Transverse colon (tissue), 4 donors: ENCODE measurements at regions not wholly inside any gene's neighbourhood (a gene's known extent, or its start where the extent isn't known, plus 50 kb on each side); places are given as distances from the start of the nearest gene placed in this dataset.

Experiments used
- DNase-seq: peaks from one replicate; pipeline ENCODE4 v3.0.0-alpha.2; 2019
- H3K27ac ChIP-seq, 4 donors: fragments of 200-600 bp; sonication (generic); 2 replicates each; pipeline ENCODE4 v1.5.1; 2016 to 2018; ENCODE audit warnings: inconsistent platforms in 4 of 4
- H3K27me3 ChIP-seq: fragments of 200-600 bp; sonication (generic); 2 replicates; pipeline ENCODE4 v1.5.1; 2017; ENCODE audit warnings: inconsistent platforms
- H3K36me3 ChIP-seq, 4 donors: fragments of 200-600 bp; sonication (generic); 2 replicates each; pipeline ENCODE4 v1.5.1; 2017 to 2019; ENCODE audit warnings: inconsistent platforms in 4 of 4
- H3K4me1 ChIP-seq, 4 donors: fragments of 200-600 bp; sonication (generic); 2 replicates each; pipeline ENCODE4 v1.5.1; 2017 to 2020; ENCODE audit warnings: inconsistent platforms in 4 of 4
- H3K4me3 ChIP-seq, 4 donors: fragments of 200-600 bp; sonication (generic); 1 replicate in 1 of 4; 2 replicates in 3 of 4; pipeline versions ENCODE4 v1.5.1 to v1.6.1; 2017 to 2019; ENCODE audit warnings: inconsistent platforms in 4 of 4
- H3K9me3 ChIP-seq, 2 donors: fragments of 200-600 bp; sonication (generic); 2 replicates each; pipeline ENCODE4 v1.5.1; 2017 to 2019; ENCODE audit warnings: inconsistent platforms in 2 of 2
- CTCF ChIP-seq, 5 experiments: fragments of 200-600 bp in 3 of 5; fragments of 450-650 bp in 2 of 5; sonication (generic) in 3 of 5; IDR thresholded peaks; 1 replicate in 2 of 5; 2 replicates in 3 of 5; pipeline ENCODE4 v1.5.1; 2016 to 2017; ENCODE audit warnings: antibody characterized with exemption in 5 of 5, inconsistent platforms in 3 of 5, mild to moderate bottlenecking in 2 of 5, moderate library complexity in 1 of 5
- EP300 ChIP-seq: sonication (generic); formaldehyde crosslinking; IDR thresholded peaks from one replicate; pipeline ENCODE4 v1.6.1; 2017; ENCODE audit warnings: antibody characterized with exemption, low read depth
- POLR2A ChIP-seq: fragments of 450-650 bp; IDR thresholded peaks from one replicate; pipeline ENCODE4 v1.6.1; 2016; ENCODE audit warnings: antibody characterized with exemption, mild to moderate bottlenecking, moderate library complexity
- POLR2AphosphoS5 ChIP-seq, 3 donors: sonication (generic); formaldehyde crosslinking; IDR thresholded peaks; one replicate each; pipeline ENCODE4 v1.6.1; 2016; ENCODE audit warnings: antibody characterized with exemption in 3 of 3
- WGBS, 2 donors: methylation state at CpG; one replicate each; pipeline ENCODE4 v1.1.5; 2018; ENCODE audit warnings: low coverage in 1 of 2; 5-methylcytosine and 5-hydroxymethylcytosine counted together
- in situ Hi-C, 4 donors: fragments of 200-750 bp; cut with MboI; loops; one replicate each; pipeline versions ENCODE4 v1.15.0 to v1.15.1; 2017; ENCODE audit warnings: low sequenced_read_pairs in 3 of 4, low pct_ligation_motif_present in 1 of 4, low pct_unique_long_range_greater_than_20kb in 1 of 4
- intact Hi-C: fragments of 100-400 bp; cut with DNase I; formaldehyde crosslinking; loops from one replicate; pipeline ENCODE4 v1.15.1; 2023; ENCODE audit warnings: low total_unique reads

GRCh38 chr4:152047451-152047850 lies 286.6 kb upstream of the GATB start:
- H3K4me1 ChIP-seq: peaks cover 9 to 10% (median 9%) of the 10 kb centered on the region in 4 donors
- no peaks in the 10 kb centered on the region for H3K36me3 ChIP-seq
- peaks cover 26% of the 10 kb centered on the region for H3K27me3 ChIP-seq
- no peak overlapping the region for H3K4me3 ChIP-seq
- intact Hi-C loops: no loop called here
- WGBS, 2 donors: 85 to 93% methylated on average over 2 of the region's 2 CpGs
- peaks cover 0 to 3% of the 10 kb centered on the region in 2 donors for H3K9me3 ChIP-seq
- TF ChIP-seq EP300 (no peak), CTCF (IDR thresholded peaks at IDR 0.05) (no peak), POLR2A (no peak), POLR2AphosphoS5 (IDR thresholded peaks at IDR 0.05) (no peak)
- in situ Hi-C loops: no loop called here
- DNase-seq: no peak
- no peak overlapping the region for H3K27ac ChIP-seq

- Histone ChIP-seq H3K4me1 (peaks cover 9 to 10% (median 9%) of the 10 kb centered on the region in 4 donors), H3K27me3 (peaks cover 26% of the 10 kb centered on the region), H3K4me3 (peak overlapping the region in 2 of 4 donors; percentile 11 to 27), H3K9me3 (peaks cover 0 to 3% of the 10 kb centered on the region in 2 donors), H3K36me3 (no peaks in the 10 kb centered on the region), H3K27ac (no peak overlapping the region)
- peak; percentile 45 for DNase-seq
- 10% methylated on average over 30 of the region's 35 CpGs; no CpG with 5 or more reads in 1 of the 2 donors for WGBS, 2 donors
- intact Hi-C loops: no loop called here
- TF ChIP-seq EP300 (no peak), CTCF (IDR thresholded peaks at IDR 0.05) (peak; percentile 34 to 60 (median 47))
- in situ Hi-C loops: no loop called here
These were observed 285.2 kb upstream of the GATB start for GRCh38 chr4:152045807-152046571.

- WGBS, 2 donors: 35 to 60% methylated on average over 2 to 10 of the region's 10 CpGs
- in situ Hi-C loops: no loop called here
- Histone ChIP-seq H3K36me3 (no peaks in the 10 kb centered on the region), H3K27ac (no peak overlapping the region), H3K9me3 (peaks cover 0 to 3% of the 10 kb centered on the region in 2 donors), H3K4me1 (peaks cover 9 to 10% (median 9%) of the 10 kb centered on the region in 4 donors), H3K4me3 (no peak overlapping the region), H3K27me3 (peaks cover 26% of the 10 kb centered on the region)
- intact Hi-C loops: no loop called here
- TF ChIP-seq POLR2A: no peak
- no peak for TF ChIP-seq EP300
- TF ChIP-seq POLR2AphosphoS5 (IDR thresholded peaks at IDR 0.05): no peak
- no peak for TF ChIP-seq CTCF (IDR thresholded peaks at IDR 0.05)
- DNase-seq: no peak
These were observed 284.6 kb upstream of the GATB start for GRCh38 chr4:152045449-152045806.

- H3K4me1 ChIP-seq: peaks cover 9 to 10% (median 9%) of the 10 kb centered on the region in 4 donors
- H3K27ac ChIP-seq: no peak overlapping the region
- no peak for DNase-seq
- H3K27me3 ChIP-seq: peaks cover 26% of the 10 kb centered on the region
- H3K4me3 ChIP-seq: no peak overlapping the region
- no peak for TF ChIP-seq CTCF (IDR thresholded peaks at IDR 0.05)
- TF ChIP-seq POLR2AphosphoS5 (IDR thresholded peaks at IDR 0.05): no peak
- TF ChIP-seq POLR2A: no peak
- no peak for TF ChIP-seq EP300
- no peaks in the 10 kb centered on the region for H3K36me3 ChIP-seq
- intact Hi-C loops: no loop called here
- peaks cover 0 to 3% of the 10 kb centered on the region in 2 donors for H3K9me3 ChIP-seq
- 60 to 67% methylated on average over 6 to 9 of the region's 9 CpGs for WGBS, 2 donors
- in situ Hi-C loops: no loop called here
These were observed 283.7 kb upstream of the GATB start for GRCh38 chr4:152044331-152045036.
